Neural progenitor cell (in vitro differentiated cells): ENCODE measurements at regions not wholly inside any gene's neighbourhood (a gene's known extent, or its start where the extent isn't known, plus 50 kb on each side); places are given as distances from the start of the nearest gene placed in this dataset.

Source experiments
- DNase-seq: peaks from one replicate; pipeline ENCODE4 v3.0.0-alpha.2; 2016; ENCODE audit warnings: low spot score
- H2AFZ ChIP-seq: fragments of 200-600 bp; sonication (generic); replicated peaks from 2 replicates; pipeline ENCODE4 v1.6.1; 2016; ENCODE audit warnings: antibody characterized with exemption
- H3F3A ChIP-seq: fragments of 200-600 bp; sonication (generic); 2 replicates; pipeline ENCODE4 v1.6.1; 2016; ENCODE audit warnings: antibody characterized with exemption, low read depth
- H3K27ac ChIP-seq: fragments of 200-600 bp; sonication (generic); 2 replicates; pipeline ENCODE4 v1.5.1; 2016; ENCODE audit warnings: mild to moderate bottlenecking
- H3K27me3 ChIP-seq: fragments of 200-600 bp; sonication (generic); 2 replicates; pipeline ENCODE4 v1.6.1; 2016; ENCODE audit warnings: mild to moderate bottlenecking, moderate library complexity
- H3K36me3 ChIP-seq: fragments of 200-600 bp; sonication (generic); 2 replicates; pipeline ENCODE4 v1.5.1; 2016
- H3K4me1 ChIP-seq: fragments of 200-600 bp; sonication (generic); 2 replicates; pipeline ENCODE4 v1.6.1; 2016; ENCODE audit warnings: mixed run types
- H3K4me2 ChIP-seq: fragments of 200-600 bp; sonication (generic); 2 replicates; pipeline ENCODE4 v1.6.1; 2016
- H3K4me3 ChIP-seq: fragments of 200-600 bp; sonication (generic); 2 replicates; pipeline ENCODE4 v1.5.1; 2016
- H3K79me2 ChIP-seq: fragments of 200-600 bp; sonication (generic); 2 replicates; pipeline ENCODE4 v1.6.1; 2016; ENCODE audit warnings: low read depth
- H3K9ac ChIP-seq: fragments of 200-600 bp; sonication (generic); 2 replicates; pipeline ENCODE4 v1.6.1; 2016
- H3K9me3 ChIP-seq: fragments of 200-600 bp; sonication (generic); 2 replicates; pipeline ENCODE4 v1.5.1; 2016; ENCODE audit warnings: low read depth
- H4K20me1 ChIP-seq: fragments of 200-600 bp; sonication (generic); 2 replicates; pipeline ENCODE4 v1.6.1; 2016; ENCODE audit warnings: low read depth
- H3K27ac Mint-ChIP-seq: 3 replicates; pipeline ENCODE4 v1.8.0; 2021; ENCODE audit warnings: mixed read lengths
- H3K27me3 Mint-ChIP-seq: 2 replicates; pipeline ENCODE4 v1.8.0; 2022; ENCODE audit warnings: low read depth, mild to moderate bottlenecking, inconsistent platforms, moderate library complexity, mixed read lengths; ENCODE audit not compliant: insufficient read depth
- H3K36me3 Mint-ChIP-seq: 3 replicates; pipeline ENCODE4 v1.8.0; 2021; ENCODE audit warnings: mixed read lengths
- H3K4me1 Mint-ChIP-seq: 3 replicates; pipeline ENCODE4 v1.8.0; 2021; ENCODE audit warnings: mixed read lengths
- H3K4me3 Mint-ChIP-seq: 3 replicates; pipeline ENCODE4 v1.8.0; 2021; ENCODE audit warnings: mild to moderate bottlenecking, moderate library complexity, mixed read lengths
- H3K9me3 Mint-ChIP-seq: 3 replicates; pipeline ENCODE4 v1.8.0; 2020; ENCODE audit warnings: mixed read lengths
- EZH2 ChIP-seq: fragments of 200-600 bp; sonication (generic); IDR thresholded peaks from 2 replicates; pipeline ENCODE4 v1.6.1; 2017; ENCODE audit warnings: antibody characterized with exemption, mild to moderate bottlenecking, moderate library complexity
- EZH2phosphoT487 ChIP-seq: fragments of 200-600 bp; sonication (generic); IDR thresholded peaks from 2 replicates; pipeline ENCODE4 v1.6.1; 2017; ENCODE audit warnings: antibody characterized with exemption
- TF ChIP-seq, protein P1 (sequence below): fragments of 200-600 bp; sonication (generic); IDR thresholded peaks from 2 replicates; pipeline ENCODE4 v1.5.1; 2017; ENCODE audit warnings: antibody characterized with exemption, mild to moderate bottlenecking

- Histone ChIP-seq H3K79me2 (no peaks in the 10 kb centered on the region), H3K4me3 (no peak overlapping the region), H3K4me1 (peaks cover 9% of the 10 kb centered on the region), H3K4me2 (no peak overlapping the region), H3K9me3 (no peaks in the 10 kb centered on the region), H3K27me3 (no peaks in the 10 kb centered on the region), H3F3A (no peaks in the 10 kb centered on the region), H4K20me1 (no peaks in the 10 kb centered on the region), H2AFZ (no peak overlapping the region), H3K36me3 (no peaks in the 10 kb centered on the region), H3K9ac (no peak overlapping the region), H3K27ac (no peak overlapping the region)
- no peak for DNase-seq
- Mint-ChIP-seq H3K27ac (no peak overlapping the region), H3K4me1 (no peaks in the 10 kb centered on the region), H3K27me3 (peaks cover 12% of the 10 kb centered on the region), H3K4me3 (no peak overlapping the region), H3K9me3 (peaks cover 10% of the 10 kb centered on the region), H3K36me3 (no peaks in the 10 kb centered on the region)
- no peak for TF ChIP-seq EZH2phosphoT487
- TF ChIP-seq EZH2 = no peak
- TF ChIP-seq, protein P1, sequence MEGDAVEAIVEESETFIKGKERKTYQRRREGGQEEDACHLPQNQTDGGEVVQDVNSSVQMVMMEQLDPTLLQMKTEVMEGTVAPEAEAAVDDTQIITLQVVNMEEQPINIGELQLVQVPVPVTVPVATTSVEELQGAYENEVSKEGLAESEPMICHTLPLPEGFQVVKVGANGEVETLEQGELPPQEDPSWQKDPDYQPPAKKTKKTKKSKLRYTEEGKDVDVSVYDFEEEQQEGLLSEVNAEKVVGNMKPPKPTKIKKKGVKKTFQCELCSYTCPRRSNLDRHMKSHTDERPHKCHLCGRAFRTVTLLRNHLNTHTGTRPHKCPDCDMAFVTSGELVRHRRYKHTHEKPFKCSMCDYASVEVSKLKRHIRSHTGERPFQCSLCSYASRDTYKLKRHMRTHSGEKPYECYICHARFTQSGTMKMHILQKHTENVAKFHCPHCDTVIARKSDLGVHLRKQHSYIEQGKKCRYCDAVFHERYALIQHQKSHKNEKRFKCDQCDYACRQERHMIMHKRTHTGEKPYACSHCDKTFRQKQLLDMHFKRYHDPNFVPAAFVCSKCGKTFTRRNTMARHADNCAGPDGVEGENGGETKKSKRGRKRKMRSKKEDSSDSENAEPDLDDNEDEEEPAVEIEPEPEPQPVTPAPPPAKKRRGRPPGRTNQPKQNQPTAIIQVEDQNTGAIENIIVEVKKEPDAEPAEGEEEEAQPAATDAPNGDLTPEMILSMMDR = no peak
These were observed 124.5 kb downstream of the ANKRD60 start for GRCh38 chr20:58103961-58104360.

- TF ChIP-seq EZH2 (no peak), EZH2phosphoT487 (no peak)
- TF ChIP-seq, protein P1 = no peak
- Histone ChIP-seq H3K4me2 (no peak overlapping the region), H3K9me3 (no peaks in the 10 kb centered on the region), H3K27ac (no peak overlapping the region), H3K27me3 (no peaks in the 10 kb centered on the region), H3K36me3 (no peaks in the 10 kb centered on the region), H4K20me1 (no peaks in the 10 kb centered on the region), H3F3A (no peaks in the 10 kb centered on the region), H2AFZ (no peak overlapping the region), H3K79me2 (no peaks in the 10 kb centered on the region), H3K9ac (no peak overlapping the region), H3K4me3 (no peak overlapping the region), H3K4me1 (peaks cover 9% of the 10 kb centered on the region)
- Mint-ChIP-seq H3K27ac (no peak overlapping the region), H3K36me3 (no peaks in the 10 kb centered on the region), H3K4me1 (no peaks in the 10 kb centered on the region), H3K9me3 (peaks cover 10% of the 10 kb centered on the region), H3K4me3 (no peak overlapping the region), H3K27me3 (peaks cover 12% of the 10 kb centered on the region)
- DNase-seq = no peak
These were observed 124.9 kb downstream of the ANKRD60 start for GRCh38 chr20:58103517-58103904.

- H3K4me3 Mint-ChIP-seq = no peak overlapping the region
- Histone ChIP-seq H3K36me3 (no peaks in the 10 kb centered on the region), H3K27ac (no peak overlapping the region), H3K9me3 (no peaks in the 10 kb centered on the region), H3K4me1 (peaks cover 4% of the 10 kb centered on the region), H3K27me3 (no peaks in the 10 kb centered on the region), H3F3A (no peaks in the 10 kb centered on the region), H3K79me2 (no peaks in the 10 kb centered on the region), H3K9ac (no peak overlapping the region), H3K4me2 (no peak overlapping the region), H4K20me1 (no peaks in the 10 kb centered on the region), H3K4me3 (no peak overlapping the region), H2AFZ (no peak overlapping the region)
- H3K27ac Mint-ChIP-seq = no peak overlapping the region
- H3K4me1 Mint-ChIP-seq = no peaks in the 10 kb centered on the region
- no peak for TF ChIP-seq EZH2
- TF ChIP-seq EZH2phosphoT487 = no peak
- TF ChIP-seq, protein P1 = no peak
- DNase-seq = no peak
- peaks cover 10% of the 10 kb centered on the region for H3K9me3 Mint-ChIP-seq
- peaks cover 12% of the 10 kb centered on the region for H3K27me3 Mint-ChIP-seq
- H3K36me3 Mint-ChIP-seq = no peaks in the 10 kb centered on the region
These were observed 125.5 kb downstream of the ANKRD60 start for GRCh38 chr20:58102744-58103516.
